ENCODE measurements at regions not wholly inside any gene's neighbourhood (a gene's known extent, or its start where the extent isn't known, plus 50 kb on each side); places are given as distances from the start of the nearest gene placed in this dataset.
A peak's percentile ranks its signal among the peaks of the same experiment; 100 is the strongest.

- peak overlapping the region; percentile 14; the same call in 1 of the 2 replicates for H3K4me3 ChIP-seq (ENCODE audit: low read length)
- intact Hi-C loops (cut with micrococcal nuclease), result loop anchor here (1.0 to 5.0 kb wide), 6 partner anchors 37 to 363 kb away; no protein-coding TSS in a partner anchor
- no peak for TF ChIP-seq EZH2phosphoT487 (IDR thresholded peaks at IDR 0.05; ENCODE audit: borderline replicate concordance, low read length)
- TF ChIP-seq CTCF (conservative IDR thresholded peaks at IDR 0.05; ENCODE audit: low read depth, low read length), result no peak
- TF ChIP-seq EZH2 (IDR thresholded peaks at IDR 0.05; ENCODE audit: low read length, unreplicated experiment), result no peak
- H2AFZ ChIP-seq (ENCODE audit: low read length), result peak overlapping the region; percentile 19; the same call in 1 of the 2 replicates
- H3K4me2 ChIP-seq (ENCODE audit: low read length), result peak overlapping the region; percentile 64
- peaks cover 54% of the 10 kb centered on the region for H3K4me1 ChIP-seq (ENCODE audit: insufficient read depth, low read length)
- ATAC-seq, result peak; percentile 83
- DNase-seq, result peak; percentile 68
- H3F3A ChIP-seq (ENCODE audit: low read length, unreplicated experiment), result no peaks in the 10 kb centered on the region
- no peaks in the 10 kb centered on the region for H3K9me3 ChIP-seq (ENCODE audit: low read length)
- H3K9ac ChIP-seq (ENCODE audit: low read length), result peak overlapping the region; percentile 57
- POLR2A ChIA-PET (ENCODE audit: unreplicated experiment), result interaction anchor here (1.0 kb wide), 1 partner anchor 149 kb away, joined by 3 read pairs; the partner anchor contains the start of gene TMSB4X
- H3K27me3 ChIP-seq (ENCODE audit: low read length), result no peaks in the 10 kb centered on the region
- H3K9me2 ChIP-seq (replicated peaks; ENCODE audit: low read length), result no peaks in the 10 kb centered on the region
- BruUV-seq (replicated peaks), result no TSS peak
- H4K20me1 ChIP-seq (ENCODE audit: low read length), result no peaks in the 10 kb centered on the region
- CTCF ChIA-PET, result interaction anchor here (0.6 to 0.7 kb wide), 2 partner anchors 24 to 177 kb away, joined by 3 read pairs; no protein-coding TSS in a partner anchor
- H3K79me2 ChIP-seq (ENCODE audit: low read length), result no peaks in the 10 kb centered on the region
- H3K36me3 ChIP-seq (ENCODE audit: low read depth, low read length), result no peaks in the 10 kb centered on the region
- H3K27ac ChIP-seq (ENCODE audit: low read length), result peak overlapping the region; percentile 92
Measured at GRCh38 chrX:13123857-13124345, 79.5 kb upstream of the FAM9C start.

GRCh38 chrX:13123247-13123856 lies 78.9 kb upstream of the FAM9C start:
- peak overlapping the region; percentile 19 for H2AFZ ChIP-seq (ENCODE audit: low read length)
- ATAC-seq, result peak; percentile 12
- intact Hi-C loops (cut with micrococcal nuclease), result loop anchor here (5.0 kb wide), 4 partner anchors 69 to 364 kb away; no protein-coding TSS in a partner anchor

More at GRCh38 chrX:13123247-13123856, 78.9 kb upstream of the FAM9C start:
- peak overlapping the region; percentile 92 for H3K27ac ChIP-seq (ENCODE audit: low read length)
- no peaks in the 10 kb centered on the region for H3K27me3 ChIP-seq (ENCODE audit: low read length)
- ChIA-PET CTCF (interaction anchor here (0.6 to 0.7 kb wide), 2 partner anchors 23 to 176 kb away, joined by 3 read pairs; no protein-coding TSS in a partner anchor), POLR2A (ENCODE audit: unreplicated experiment) (interaction anchor here (1.0 kb wide), 1 partner anchor 148 kb away, joined by 3 read pairs; the partner anchor contains the start of gene TMSB4X)
- H4K20me1 ChIP-seq (ENCODE audit: low read length), result no peaks in the 10 kb centered on the region
- BruUV-seq (replicated peaks), result TSS peak; percentile 40
- no peaks in the 10 kb centered on the region for H3K36me3 ChIP-seq (ENCODE audit: low read depth, low read length)
- H3K4me2 ChIP-seq (ENCODE audit: low read length), result peak overlapping the region; percentile 64
- H3K9me2 ChIP-seq (replicated peaks; ENCODE audit: low read length), result no peaks in the 10 kb centered on the region
- no peaks in the 10 kb centered on the region for H3F3A ChIP-seq (ENCODE audit: low read length, unreplicated experiment)
- TF ChIP-seq CTCF (conservative IDR thresholded peaks at IDR 0.05; ENCODE audit: low read depth, low read length) (no peak), EZH2 (IDR thresholded peaks at IDR 0.05; ENCODE audit: low read length, unreplicated experiment) (no peak), EZH2phosphoT487 (IDR thresholded peaks at IDR 0.05; ENCODE audit: borderline replicate concordance, low read length) (no peak)
- H3K79me2 ChIP-seq (ENCODE audit: low read length), result no peaks in the 10 kb centered on the region
- peak overlapping the region; percentile 57 for H3K9ac ChIP-seq (ENCODE audit: low read length)
- no peaks in the 10 kb centered on the region for H3K9me3 ChIP-seq (ENCODE audit: low read length)
- H3K4me1 ChIP-seq (ENCODE audit: insufficient read depth, low read length), result peaks cover 53% of the 10 kb centered on the region
- H3K4me3 ChIP-seq (ENCODE audit: low read length), result peak overlapping the region; percentile 14; the same call in 1 of the 2 replicates
- DNase-seq, result peak; percentile 20

All from PC-3 (cell line).